ENCODE measurements at regions not wholly inside any gene's neighbourhood (a gene's known extent, or its start where the extent isn't known, plus 50 kb on each side); places are given as distances from the start of the nearest gene placed in this dataset.

- TF ChIP-seq TOX (CRISPR knock-in tag; IDR thresholded peaks at IDR 0.05; ENCODE audit: borderline replicate concordance) (no peak), BACH2 (CRISPR knock-in tag; IDR thresholded peaks at IDR 0.05; ENCODE audit: borderline replicate concordance) (no peak), TSHZ2 (CRISPR knock-in tag; IDR thresholded peaks at IDR 0.05) (no peak), PATZ1 (CRISPR knock-in tag; IDR thresholded peaks at IDR 0.05; ENCODE audit: borderline replicate concordance) (no peak), TCF4 (CRISPR knock-in tag; IDR thresholded peaks at IDR 0.05; ENCODE audit: borderline replicate concordance) (no peak), ZNF565 (CRISPR knock-in tag; conservative IDR thresholded peaks at IDR 0.05; ENCODE audit: low read depth) (no peak), CREB5 (CRISPR knock-in tag; IDR thresholded peaks at IDR 0.05; ENCODE audit: low read depth) (no peak), ZNF8 (CRISPR knock-in tag; IDR thresholded peaks at IDR 0.05) (no peak), ESRRG (CRISPR knock-in tag; IDR thresholded peaks at IDR 0.05) (no peak), OSR1 (CRISPR knock-in tag; IDR thresholded peaks at IDR 0.05) (no peak), ZNF70 (CRISPR knock-in tag; IDR thresholded peaks at IDR 0.05) (no peak), ZFP30 (CRISPR knock-in tag; IDR thresholded peaks at IDR 0.05) (no peak), ZFP3 (CRISPR knock-in tag; IDR thresholded peaks at IDR 0.05) (no peak), SNAI2 (CRISPR knock-in tag; IDR thresholded peaks at IDR 0.05) (no peak), GLIS3 (CRISPR knock-in tag; IDR thresholded peaks at IDR 0.05) (no peak), PPARA (CRISPR knock-in tag; IDR thresholded peaks at IDR 0.05; ENCODE audit: borderline replicate concordance) (no peak)
- ATAC-seq, result peak; percentile 68
Observed at GRCh38 chr1:221230605-221231004, 351.4 kb downstream of the HLX start.

- ATAC-seq, result peak; percentile 70
- TF ChIP-seq PPARA (CRISPR knock-in tag; IDR thresholded peaks at IDR 0.05; ENCODE audit: borderline replicate concordance) (no peak), ARNTL (CRISPR knock-in tag; IDR thresholded peaks at IDR 0.05; ENCODE audit: borderline replicate concordance, low read depth) (no peak), ESRRG (CRISPR knock-in tag; IDR thresholded peaks at IDR 0.05) (no peak), TOX (CRISPR knock-in tag; IDR thresholded peaks at IDR 0.05; ENCODE audit: borderline replicate concordance) (no peak), TCF4 (CRISPR knock-in tag; IDR thresholded peaks at IDR 0.05; ENCODE audit: borderline replicate concordance) (no peak), ZNF565 (CRISPR knock-in tag; conservative IDR thresholded peaks at IDR 0.05; ENCODE audit: low read depth) (no peak)
Observed at GRCh38 chr1:221234791-221235190, 355.5 kb downstream of the HLX start.

- no peak for ATAC-seq
- TF ChIP-seq PPARA (CRISPR knock-in tag; IDR thresholded peaks at IDR 0.05; ENCODE audit: borderline replicate concordance), result no peak
- TF ChIP-seq CREB5 (CRISPR knock-in tag; IDR thresholded peaks at IDR 0.05; ENCODE audit: low read depth), result no peak
- no peak for TF ChIP-seq RARB (CRISPR knock-in tag; IDR thresholded peaks at IDR 0.05)
- no peak for TF ChIP-seq ISL1 (CRISPR knock-in tag; IDR thresholded peaks at IDR 0.05)
- no peak for TF ChIP-seq GLIS3 (CRISPR knock-in tag; IDR thresholded peaks at IDR 0.05)
- no peak for TF ChIP-seq SNAI2 (CRISPR knock-in tag; IDR thresholded peaks at IDR 0.05)
- no peak for TF ChIP-seq ZFP3 (CRISPR knock-in tag; IDR thresholded peaks at IDR 0.05)
- no peak for TF ChIP-seq ARNTL (CRISPR knock-in tag; IDR thresholded peaks at IDR 0.05; ENCODE audit: borderline replicate concordance, low read depth)
- TF ChIP-seq ESRRG (CRISPR knock-in tag; IDR thresholded peaks at IDR 0.05), result no peak
- TF ChIP-seq OSR1 (CRISPR knock-in tag; IDR thresholded peaks at IDR 0.05), result no peak
- TF ChIP-seq TSHZ2 (CRISPR knock-in tag; IDR thresholded peaks at IDR 0.05), result no peak
- no peak for TF ChIP-seq TCF4 (CRISPR knock-in tag; IDR thresholded peaks at IDR 0.05; ENCODE audit: borderline replicate concordance)
- no peak for TF ChIP-seq CSRNP3 (CRISPR knock-in tag; IDR thresholded peaks at IDR 0.05)
- no peak for TF ChIP-seq ZNF70 (CRISPR knock-in tag; IDR thresholded peaks at IDR 0.05)
Observed at GRCh38 chr1:221237587-221237986, 358.3 kb downstream of the HLX start.
